NCI-H2227 (cell line): ENCODE measurements at regions not wholly inside any gene's neighbourhood (a gene's known extent, or its start where the extent isn't known, plus 50 kb on each side); places are given as distances from the start of the nearest gene placed in this dataset.
"Not testable (repeated sequence)": the region's sequence is repeated elsewhere in the genome, so short reads cannot be mapped to it uniquely, and the experiment has no call there.

Source experiments
- DNase-seq: peaks from one replicate; lab custom pipeline; 2025; ENCODE audit not compliant: unreplicated experiment; lab: John Stamatoyannopoulos, UW

DNA sequence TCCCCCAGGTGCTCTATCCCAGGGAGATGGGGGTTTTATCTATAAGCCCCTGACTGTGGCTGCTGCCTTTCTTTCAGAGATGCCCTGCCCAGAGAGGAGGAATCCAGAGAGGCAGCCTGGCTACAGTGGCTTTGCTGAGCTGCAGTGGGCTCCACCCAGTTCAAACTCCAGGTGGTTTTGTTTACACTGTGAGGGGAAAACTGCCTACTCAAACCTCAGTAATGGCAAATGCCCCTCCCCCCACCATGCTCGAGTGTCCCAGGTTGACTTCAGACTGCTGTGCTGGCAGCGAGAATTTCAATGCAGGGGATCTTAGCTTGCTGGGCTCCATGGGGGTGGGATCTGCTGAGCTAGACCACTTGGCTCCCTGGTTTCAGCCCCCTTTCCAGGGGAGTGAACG lies 419.6 kb upstream of the CASK start:
- not testable (repeated sequence) for DNase-seq
